DMS79 treated with DMSO at 0.1 percent for 48 hours (cell line): ENCODE measurements at regions not wholly inside any gene's neighbourhood (a gene's known extent, or its start where the extent isn't known, plus 50 kb on each side); places are given as distances from the start of the nearest gene placed in this dataset.
A peak's percentile ranks its signal among the peaks of the same experiment; 100 is the strongest.

ENCODE experiments used
- DNase-seq: peaks from one replicate; lab custom pipeline; 2025; lab: John Stamatoyannopoulos, UW

- DNase-seq = no peak
Measured at GRCh38 chr2:42874949-42875801, 82.8 kb upstream of the HAAO start.

GRCh38 chr2:42872721-42873120 is 80.3 kb upstream of the HAAO start:
- no peak for DNase-seq

- DNase-seq = no peak
Measured at GRCh38 chr2:42871372-42871771, 79.0 kb upstream of the HAAO start.

- DNase-seq = no peak
Measured at GRCh38 chr2:42868874-42869273, 76.5 kb upstream of the HAAO start.

- DNase-seq = no peak
Measured at GRCh38 chr2:42868096-42868495, 75.7 kb upstream of the HAAO start.

GRCh38 chr2:42867093-42868065 is 75.0 kb upstream of the HAAO start:
- no peak for DNase-seq

- DNase-seq = no peak
Measured at GRCh38 chr2:42865884-42866881, 73.8 kb upstream of the HAAO start.

GRCh38 chr2:42864641-42865280 is 72.4 kb upstream of the HAAO start:
- DNase-seq = no peak

- DNase-seq = no peak
Measured at GRCh38 chr2:42864222-42864621, 71.8 kb upstream of the HAAO start.

GRCh38 chr2:42863751-42864150 is 71.4 kb upstream of the HAAO start:
- no peak for DNase-seq

GRCh38 chr2:42863320-42863719 is 70.9 kb upstream of the HAAO start:
- no peak for DNase-seq

GRCh38 chr2:42862669-42863185 is 70.3 kb upstream of the HAAO start:
- no peak for DNase-seq

GRCh38 chr2:42861321-42861720 is 68.9 kb upstream of the HAAO start:
- no peak for DNase-seq

- DNase-seq = no peak
Measured at GRCh38 chr2:42860319-42861094, 68.1 kb upstream of the HAAO start.

- DNase-seq = no peak
Measured at GRCh38 chr2:42859791-42860190, 67.4 kb upstream of the HAAO start.

- DNase-seq = peak; percentile 31
Measured at GRCh38 chr2:42859006-42859552, 66.7 kb upstream of the HAAO start.

GRCh38 chr2:42858140-42859005 is 66.0 kb upstream of the HAAO start:
- DNase-seq = no peak

GRCh38 chr2:42856891-42857632 is 64.7 kb upstream of the HAAO start:
- DNase-seq = no peak
